SJCRH30 (cell line): ENCODE measurements at regions not wholly inside any gene's neighbourhood (a gene's known extent, or its start where the extent isn't known, plus 50 kb on each side); places are given as distances from the start of the nearest gene placed in this dataset.
"Not testable (repeated sequence)": the region's sequence is repeated elsewhere in the genome, so short reads cannot be mapped to it uniquely, and the experiment has no call there.

Experiments
- DNase-seq, 2 experiments: peaks; one replicate each; pipeline ENCODE4 v3.0.0-alpha.2; 2015 to 2020
- H3K27ac ChIP-seq: fragments of 250-450 bp; sonication (Bioruptor Pico); 2 replicates; pipeline ENCODE4 v1.5.1; 2020; ENCODE audit warnings: mild to moderate bottlenecking, moderate library complexity
- H3K27me3 ChIP-seq: fragments of 250-450 bp; sonication (Bioruptor Pico); 2 replicates; pipeline ENCODE4 v1.5.1; 2020; ENCODE audit warnings: mild to moderate bottlenecking, moderate library complexity
- H3K36me3 ChIP-seq: fragments of 250-450 bp; sonication (Bioruptor Pico); 2 replicates; pipeline ENCODE4 v1.5.1; 2020; ENCODE audit warnings: mild to moderate bottlenecking, moderate library complexity
- H3K4me1 ChIP-seq: fragments of 250-450 bp; sonication (Bioruptor Pico); 2 replicates; pipeline ENCODE4 v1.5.1; 2020; ENCODE audit warnings: mild to moderate bottlenecking, moderate library complexity
- H3K4me3 ChIP-seq: fragments of 250-450 bp; sonication (Bioruptor Pico); 2 replicates; pipeline ENCODE4 v1.5.1; 2020; ENCODE audit warnings: mild to moderate bottlenecking, moderate library complexity
- H3K9me3 ChIP-seq: fragments of 250-450 bp; sonication (Bioruptor Pico); replicated peaks from 2 replicates; pipeline ENCODE4 v1.5.1; 2020; ENCODE audit warnings: mild to moderate bottlenecking, moderate library complexity

DNA sequence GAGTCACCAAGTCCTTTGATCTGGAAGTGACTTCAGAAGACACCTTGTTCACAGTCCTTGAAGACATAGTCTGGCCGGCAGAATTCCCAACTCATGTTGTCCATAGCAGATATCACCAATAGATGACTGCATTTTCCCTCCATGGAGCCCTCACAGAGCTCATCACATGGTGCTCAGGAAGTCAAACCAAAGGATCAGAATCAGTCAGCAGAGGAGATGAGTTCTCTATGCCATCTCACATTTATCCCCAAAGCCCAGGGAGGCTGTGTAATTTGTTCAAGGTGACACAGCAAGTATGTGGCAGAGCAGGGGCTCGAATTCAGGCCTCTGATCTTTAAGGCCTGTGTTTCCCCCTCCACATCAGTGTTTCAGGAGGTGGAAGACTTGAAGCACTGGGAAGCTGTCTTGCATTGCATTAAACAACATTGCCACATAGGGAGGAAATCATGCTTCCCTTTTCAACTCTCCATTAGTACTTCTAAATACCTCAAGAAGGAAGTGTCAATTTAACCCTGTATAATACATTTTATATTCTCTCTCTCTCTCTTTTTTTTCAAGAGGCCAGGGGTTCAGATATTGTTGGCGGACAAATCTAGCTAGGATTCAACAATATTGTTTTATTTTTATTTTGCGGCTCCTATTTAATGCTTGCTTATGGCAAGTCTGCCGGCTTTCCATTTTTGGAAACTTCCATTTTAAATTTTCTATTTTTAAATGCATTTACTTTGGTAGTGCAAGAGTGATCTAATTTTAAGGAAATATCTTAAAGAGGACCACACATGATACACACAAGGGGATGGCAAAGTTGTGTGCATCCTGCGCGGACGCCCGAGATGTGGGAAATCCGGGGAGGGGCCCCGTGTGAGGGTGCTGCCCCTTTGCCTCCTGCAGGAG lies 61.9 kb downstream of the NPIPB5 start:
- H3K9me3 ChIP-seq, H3K36me3 ChIP-seq, H3K4me3 ChIP-seq, H3K27me3 ChIP-seq, DNase-seq, H3K4me1 ChIP-seq, H3K27ac ChIP-seq: not testable (repeated sequence)

- H3K36me3 ChIP-seq, H3K9me3 ChIP-seq, H3K4me3 ChIP-seq, H3K4me1 ChIP-seq, H3K27ac ChIP-seq, H3K27me3 ChIP-seq, DNase-seq: not testable (repeated sequence)
Observed at GRCh38 chr16:22573225-22573530, 62.5 kb downstream of the NPIPB5 start.

DNA sequence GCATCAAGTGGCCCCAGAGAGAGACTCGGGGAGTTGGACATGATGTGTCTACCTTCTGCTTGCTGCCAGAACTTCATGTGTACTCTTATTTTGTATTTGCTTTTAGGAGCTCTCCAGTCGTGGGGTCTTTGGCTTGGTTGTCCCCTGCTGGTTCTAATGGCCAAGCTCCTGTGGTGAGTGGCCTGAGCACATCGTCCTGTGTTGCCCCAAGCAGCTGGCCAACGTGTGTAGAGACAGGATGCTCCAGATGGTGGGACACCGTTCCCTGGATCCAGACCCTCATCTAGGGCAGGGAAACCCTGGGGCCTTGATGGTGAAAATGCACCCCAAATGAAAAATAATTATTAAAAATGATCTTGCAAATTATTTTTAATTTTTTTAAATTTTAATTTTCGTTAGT lies 65.8 kb downstream of the NPIPB5 start:
- not testable (repeated sequence) for DNase-seq, H3K27ac ChIP-seq, H3K4me3 ChIP-seq, H3K36me3 ChIP-seq, H3K9me3 ChIP-seq, H3K27me3 ChIP-seq, H3K4me1 ChIP-seq

DNA sequence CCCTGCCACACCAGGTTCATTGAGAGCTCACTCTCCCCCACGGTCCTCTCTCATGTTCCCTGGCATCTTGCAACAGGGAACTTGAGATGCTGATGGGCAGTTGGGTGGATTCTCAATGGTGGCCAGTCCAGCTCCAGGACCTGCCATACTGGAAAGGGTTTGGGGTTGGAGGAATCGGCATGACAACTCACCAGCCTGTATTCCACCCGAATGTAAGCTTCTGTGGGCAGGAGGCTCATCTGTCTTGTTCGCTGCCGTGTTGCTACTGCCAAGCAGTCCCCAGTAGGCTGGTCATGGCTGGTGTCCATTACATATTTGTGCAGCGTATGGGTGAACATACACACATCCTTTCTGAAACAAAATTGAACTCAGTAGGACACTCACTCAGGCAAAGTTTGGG lies 72.5 kb downstream of the NPIPB5 start:
- not testable (repeated sequence) for H3K4me1 ChIP-seq, H3K27me3 ChIP-seq, H3K36me3 ChIP-seq, H3K4me3 ChIP-seq, H3K9me3 ChIP-seq, H3K27ac ChIP-seq, DNase-seq

GRCh38 chr16:22584459-22584858 lies 73.8 kb downstream of the NPIPB5 start:
- not testable (repeated sequence) for DNase-seq, H3K36me3 ChIP-seq, H3K4me1 ChIP-seq, H3K27me3 ChIP-seq, H3K27ac ChIP-seq, H3K4me3 ChIP-seq, H3K9me3 ChIP-seq

- not testable (repeated sequence) for H3K4me3 ChIP-seq, H3K36me3 ChIP-seq, H3K9me3 ChIP-seq, H3K27ac ChIP-seq, DNase-seq, H3K27me3 ChIP-seq, H3K4me1 ChIP-seq
Observed at GRCh38 chr16:22584941-22585340, 74.2 kb downstream of the NPIPB5 start.

DNA sequence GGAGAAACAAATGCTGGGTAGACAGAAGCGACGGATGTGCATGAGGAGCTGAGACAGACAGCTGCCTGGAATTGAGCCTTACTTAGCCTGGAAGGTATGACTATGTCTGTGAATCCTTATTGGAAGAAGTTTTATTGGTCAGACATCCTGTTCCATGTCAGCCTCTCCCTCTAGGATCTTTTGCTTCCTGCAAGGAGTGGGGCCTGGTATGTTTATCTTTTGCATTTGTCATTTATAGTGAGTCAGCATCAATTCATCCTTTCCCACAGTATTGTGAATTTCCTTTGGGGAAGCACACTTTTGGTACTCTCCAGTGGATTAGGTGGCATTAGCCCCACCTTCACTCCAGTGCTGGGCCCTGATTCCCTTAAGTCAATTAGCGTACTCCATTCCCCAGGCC lies 74.7 kb downstream of the NPIPB5 start:
- not testable (repeated sequence) for DNase-seq, H3K36me3 ChIP-seq, H3K27ac ChIP-seq, H3K4me1 ChIP-seq, H3K9me3 ChIP-seq, H3K27me3 ChIP-seq, H3K4me3 ChIP-seq

DNA sequence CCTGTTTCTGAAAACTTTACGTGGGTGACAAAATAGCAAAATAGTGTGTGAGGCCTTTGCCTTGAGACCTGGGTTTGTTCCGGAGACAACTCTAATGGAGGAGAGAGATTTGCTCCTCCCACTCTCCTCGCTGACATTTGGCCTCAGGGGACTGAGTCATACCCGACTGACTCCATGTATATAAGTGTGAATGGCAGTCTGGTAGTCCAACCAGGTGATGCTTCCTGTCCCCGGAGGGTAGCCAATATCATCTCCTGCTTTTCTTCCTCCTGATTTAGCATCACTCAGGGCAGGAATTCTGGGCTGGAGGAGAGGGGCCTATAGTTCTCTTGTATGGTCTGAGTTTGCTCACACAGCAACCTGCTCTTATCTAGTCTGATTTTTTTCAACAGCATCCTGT lies 76.0 kb downstream of the NPIPB5 start:
- not testable (repeated sequence) for H3K27ac ChIP-seq, H3K4me1 ChIP-seq, H3K9me3 ChIP-seq, H3K36me3 ChIP-seq, H3K4me3 ChIP-seq, H3K27me3 ChIP-seq, DNase-seq

DNA sequence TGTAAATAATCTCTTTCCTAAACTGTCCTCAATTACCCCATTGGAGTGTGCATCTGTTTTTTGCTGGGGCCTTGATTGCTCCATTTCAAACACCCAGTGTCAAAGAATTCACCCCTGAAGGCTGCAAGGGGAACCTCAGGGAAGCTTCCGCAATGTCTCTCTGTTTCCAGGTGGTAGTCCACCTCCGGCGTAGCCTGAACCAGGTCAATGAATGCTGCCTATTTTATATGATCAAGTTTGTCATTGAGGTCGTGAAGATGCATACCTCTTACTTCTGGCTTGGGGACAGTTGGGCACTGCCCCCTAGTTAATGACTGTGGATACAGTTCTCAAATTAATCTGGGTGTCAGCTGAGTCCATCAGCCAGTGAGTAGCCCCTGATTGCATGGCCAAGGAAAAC lies 79.1 kb downstream of the NPIPB5 start:
- not testable (repeated sequence) for H3K4me1 ChIP-seq, H3K27ac ChIP-seq, DNase-seq, H3K36me3 ChIP-seq, H3K4me3 ChIP-seq, H3K27me3 ChIP-seq, H3K9me3 ChIP-seq

DNA sequence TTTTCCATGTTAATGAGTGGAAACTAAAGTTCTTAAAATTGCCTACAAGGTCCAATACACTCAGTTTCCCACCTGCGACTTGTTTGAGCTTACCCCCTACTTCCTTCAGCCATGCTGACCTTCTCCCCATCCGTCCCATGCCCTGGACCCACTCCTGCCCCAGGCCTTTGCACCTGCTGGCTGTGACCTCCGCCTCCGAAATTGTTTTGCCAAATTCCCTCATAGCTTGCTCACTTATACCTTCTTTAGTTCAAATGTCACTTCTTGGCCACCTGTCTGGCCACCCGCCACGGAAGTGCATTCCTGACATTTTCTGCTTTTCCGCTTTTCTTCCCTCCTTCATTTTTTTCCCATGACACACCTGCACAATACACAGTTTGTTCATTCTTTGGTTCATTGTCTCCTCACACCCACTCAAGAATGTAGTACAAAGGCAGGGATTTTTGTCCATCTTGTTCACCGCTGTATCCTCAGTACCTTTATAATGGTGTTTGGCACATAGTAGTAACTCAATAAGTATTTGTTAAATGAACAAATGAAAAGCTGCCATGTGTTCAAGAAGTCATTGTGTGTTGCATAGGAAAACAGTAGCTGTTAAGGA lies 85.9 kb downstream of the NPIPB5 start:
- H3K27ac ChIP-seq, H3K4me1 ChIP-seq, H3K36me3 ChIP-seq, H3K4me3 ChIP-seq, DNase-seq, H3K9me3 ChIP-seq, H3K27me3 ChIP-seq: not testable (repeated sequence)

- H3K4me3 ChIP-seq, H3K36me3 ChIP-seq, H3K27me3 ChIP-seq, H3K4me1 ChIP-seq, H3K27ac ChIP-seq, DNase-seq, H3K9me3 ChIP-seq: not testable (repeated sequence)
Observed at GRCh38 chr16:22603744-22604143, 93.1 kb downstream of the NPIPB5 start.

GRCh38 chr16:22606619-22607018 lies 95.9 kb downstream of the NPIPB5 start:
- H3K4me3 ChIP-seq, DNase-seq, H3K27ac ChIP-seq, H3K36me3 ChIP-seq, H3K9me3 ChIP-seq, H3K4me1 ChIP-seq, H3K27me3 ChIP-seq: not testable (repeated sequence)

DNA sequence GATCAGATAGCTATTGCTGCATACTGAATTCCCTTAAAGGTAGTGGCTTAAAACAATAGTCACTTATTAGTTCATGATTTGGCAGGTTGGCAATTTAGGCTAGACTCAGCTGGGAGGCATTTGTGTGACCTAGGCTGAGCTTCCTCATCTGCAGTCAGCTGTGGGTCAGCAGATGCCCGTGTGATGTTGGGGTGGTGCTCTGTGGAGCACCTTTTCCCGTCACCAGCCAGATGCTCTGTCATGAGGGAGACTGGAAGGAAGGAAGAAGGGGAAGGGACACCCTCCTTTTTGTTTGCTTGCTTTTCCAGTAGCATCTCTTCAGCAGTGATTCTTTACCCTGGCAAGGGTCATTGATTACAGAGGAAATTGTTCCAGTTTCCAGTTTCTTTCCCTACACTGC lies 99.1 kb downstream of the NPIPB5 start:
- not testable (repeated sequence) for H3K4me3 ChIP-seq, DNase-seq, H3K36me3 ChIP-seq, H3K4me1 ChIP-seq, H3K27me3 ChIP-seq, H3K27ac ChIP-seq, H3K9me3 ChIP-seq

GRCh38 chr16:22611128-22611527 lies 100.4 kb downstream of the NPIPB5 start:
- DNase-seq, H3K27me3 ChIP-seq, H3K9me3 ChIP-seq, H3K36me3 ChIP-seq, H3K4me3 ChIP-seq, H3K27ac ChIP-seq, H3K4me1 ChIP-seq: not testable (repeated sequence)

GRCh38 chr16:22614271-22614947 lies 103.7 kb downstream of the NPIPB5 start:
- DNase-seq = no peak
- H3K4me3 ChIP-seq = no peak overlapping the region
- H3K4me1 ChIP-seq = no peaks in the 10 kb centered on the region
- no peak overlapping the region for H3K27ac ChIP-seq
- no peaks in the 10 kb centered on the region for H3K27me3 ChIP-seq
- H3K9me3 ChIP-seq = no peaks in the 10 kb centered on the region
- H3K36me3 ChIP-seq = no peaks in the 10 kb centered on the region

DNA sequence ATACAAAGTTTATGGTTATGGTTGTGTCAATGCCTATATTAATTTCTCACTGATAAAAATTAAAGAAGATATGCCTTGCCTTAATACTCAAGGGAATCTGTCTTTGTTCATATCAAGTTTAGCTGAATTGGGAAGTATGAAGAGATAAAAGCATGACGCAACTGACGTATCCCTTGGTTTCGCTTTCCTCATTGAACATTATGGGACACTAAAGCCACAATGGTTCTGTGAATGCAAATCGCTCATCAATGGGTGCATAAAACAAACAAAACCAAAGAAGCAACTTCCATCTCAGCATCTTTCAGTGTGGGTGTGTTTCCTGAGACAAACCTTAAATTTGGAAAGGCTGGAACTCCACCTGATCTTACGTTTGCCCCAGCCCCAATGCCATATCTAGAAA lies 108.2 kb downstream of the NPIPB5 start:
- Histone ChIP-seq H3K4me1 (no peaks in the 10 kb centered on the region), H3K27me3 (peaks cover 12% of the 10 kb centered on the region; the same call in 1 of the 2 replicates), H3K4me3 (no peak overlapping the region), H3K27ac (no peak overlapping the region), H3K9me3 (no peaks in the 10 kb centered on the region), H3K36me3 (no peaks in the 10 kb centered on the region)
- no peak for DNase-seq
